H1 (cell line): ENCODE measurements at regions not wholly inside any gene's neighbourhood (a gene's known extent, or its start where the extent isn't known, plus 50 kb on each side); places are given as distances from the start of the nearest gene placed in this dataset.

Experiments
- CTCF ChIA-PET: fragments of 300-600 bp; sonication (Branson Sonifier 250); formaldehyde crosslinking; loops from one replicate; lab custom pipeline; 2021; ENCODE audit not compliant: partially characterized antibody; lab: Charles Lee
- POLR2A ChIA-PET: fragments of 300-600 bp; sonication (Branson Sonifier 250); formaldehyde crosslinking; loops from one replicate; lab custom pipeline; 2021; ENCODE audit warnings: inconsistent platforms; ENCODE audit not compliant: partially characterized antibody; lab: Charles Lee
- DNase-seq, 2 experiments: peaks; one replicate each; pipeline versions ENCODE4 v3.0.0 to v3.0.0-alpha.2; 2010 to 2022; ENCODE audit warnings: low spot score in 2 of 2, low read depth in 1 of 2, mixed read lengths in 1 of 2
- FAIRE-seq: peaks from 2 replicates; lab custom pipeline; 2011; peaks lifted over from hg19 to GRCh38; lab: Jason Lieb, UNC
- H2AFZ ChIP-seq: 2 replicates; pipeline ENCODE4 v1.8.1; 2012; ENCODE audit warnings: low read length, inconsistent platforms
- H2AK5ac ChIP-seq: 2 replicates; pipeline ENCODE4 v1.6.1; 2013; ENCODE audit warnings: low read depth, low read length
- H2BK120ac ChIP-seq: replicated peaks from 2 replicates; pipeline ENCODE3; 2013; ENCODE audit warnings: low read depth, low read length, inconsistent platforms
- H2BK12ac ChIP-seq: 2 replicates; pipeline ENCODE4 v1.6.1; 2013; ENCODE audit warnings: low read depth, low read length
- H2BK15ac ChIP-seq: 2 replicates; pipeline ENCODE4 v1.6.1; 2013; ENCODE audit warnings: low read length
- H2BK20ac ChIP-seq: 2 replicates; pipeline ENCODE4 v1.6.1; 2013; ENCODE audit warnings: low read length
- H2BK5ac ChIP-seq: 2 replicates; pipeline ENCODE4 v1.6.1; 2013; ENCODE audit warnings: low read depth, low read length
- H3K14ac ChIP-seq: 2 replicates; pipeline ENCODE4 v1.6.1; 2013; ENCODE audit warnings: inconsistent platforms; ENCODE audit not compliant: insufficient read length
- H3K18ac ChIP-seq: 2 replicates; pipeline ENCODE4 v1.6.1; 2013; ENCODE audit warnings: low read length; ENCODE audit errors: extremely low read depth
- H3K23ac ChIP-seq: 2 replicates; pipeline ENCODE4 v1.6.1; 2013; ENCODE audit warnings: inconsistent platforms; ENCODE audit not compliant: insufficient read length
- H3K23me2 ChIP-seq: 2 replicates; pipeline ENCODE4 v1.6.1; 2013; ENCODE audit warnings: low read depth, low read length
- H3K27ac ChIP-seq: 2 replicates; pipeline ENCODE4 v1.6.1; 2011; ENCODE audit warnings: low read depth, low read length, inconsistent platforms
- H3K27me3 ChIP-seq, 4 experiments: replicated peaks in 1 of 4; 1 replicate in 1 of 4; 2 replicates in 3 of 4; pipeline versions ENCODE4 v1.6.1 to v1.8.1; 2011 to 2013; ENCODE audit warnings: low read length in 3 of 4, mild to moderate bottlenecking in 3 of 4, inconsistent platforms in 2 of 4, mixed read lengths in 2 of 4, moderate library complexity in 1 of 4; ENCODE audit not compliant: control insufficient read depth in 3 of 4, insufficient read depth in 3 of 4; ENCODE audit errors: extremely low read depth in 1 of 4
- H3K36me3 ChIP-seq, 4 experiments: 2 replicates each; pipeline versions ENCODE4 v1.6.1 to v1.8.1; 2011 to 2013; ENCODE audit warnings: mild to moderate bottlenecking in 4 of 4, low read length in 3 of 4, moderate library complexity in 2 of 4, control low read depth in 1 of 4, inconsistent platforms in 1 of 4; ENCODE audit not compliant: insufficient read depth in 4 of 4, control insufficient read depth in 2 of 4
- H3K4ac ChIP-seq: replicated peaks from 2 replicates; pipeline ENCODE3; 2013; ENCODE audit warnings: low read length, low read depth, mixed read lengths, inconsistent platforms; ENCODE audit not compliant: insufficient read length
- H3K4me1 ChIP-seq, 4 experiments: replicated peaks in 1 of 4; 1 replicate in 1 of 4; 2 replicates in 3 of 4; pipeline versions ENCODE4 v1.6.1 to v1.8.1; 2011 to 2013; ENCODE audit warnings: low read length in 3 of 4, inconsistent platforms in 2 of 4, mixed read lengths in 1 of 4; ENCODE audit not compliant: insufficient read depth in 4 of 4, control insufficient read depth in 3 of 4
- H3K4me2 ChIP-seq, 2 experiments: 2 replicates each; pipeline versions ENCODE4 v1.6.1 to v1.8.1; 2011 to 2013; ENCODE audit warnings: low read depth in 2 of 2, low read length in 2 of 2, control low read depth in 1 of 2, inconsistent platforms in 1 of 2, mild to moderate bottlenecking in 1 of 2; ENCODE audit not compliant: insufficient read depth in 1 of 2
- H3K4me3 ChIP-seq, 4 experiments: fragments of 200-600, 300-600 bp in 1 of 4; sonication (generic), shearing (Covaris generic), sonication (Bioruptor Twin) in 1 of 4; 2 replicates each; pipeline versions ENCODE4 v1.5.1 to v1.8.1; 2011 to 2016; ENCODE audit warnings: low read length in 4 of 4, low read depth in 3 of 4, control low read depth in 2 of 4, inconsistent platforms in 2 of 4, mild to moderate bottlenecking in 2 of 4, mixed read lengths in 1 of 4, moderate library complexity in 1 of 4; ENCODE audit not compliant: insufficient read depth in 2 of 4; ENCODE audit errors: extremely low read depth in 1 of 4
- H3K56ac ChIP-seq: replicated peaks from 2 replicates; pipeline ENCODE3; 2013; ENCODE audit warnings: low read depth, mild to moderate bottlenecking, mixed read lengths, low read length, inconsistent platforms; ENCODE audit not compliant: insufficient read length
- H3K79me1 ChIP-seq: 2 replicates; pipeline ENCODE4 v1.6.1; 2013; ENCODE audit warnings: low read depth, low read length, control low read depth
- H3K79me2 ChIP-seq, 2 experiments: 2 replicates each; pipeline versions ENCODE4 v1.6.1 to v1.8.1; 2012 to 2013; ENCODE audit warnings: low read length in 2 of 2, mild to moderate bottlenecking in 2 of 2, inconsistent platforms in 1 of 2; ENCODE audit not compliant: insufficient read depth in 2 of 2, control insufficient read depth in 1 of 2
- H3K9ac ChIP-seq, 4 experiments: replicated peaks in 1 of 4; 1 replicate in 1 of 4; 2 replicates in 3 of 4; pipeline versions ENCODE4 v1.6.1 to v1.8.1; 2011 to 2013; ENCODE audit warnings: low read depth in 3 of 4, low read length in 3 of 4, control low read depth in 2 of 4, mild to moderate bottlenecking in 2 of 4, moderate library complexity in 2 of 4, inconsistent platforms in 1 of 4; ENCODE audit errors: extremely low read depth in 1 of 4
- H3K9me3 ChIP-seq, 2 experiments: 2 replicates each; pipeline versions ENCODE4 v1.6.1 to v1.8.1; 2012 to 2013; ENCODE audit warnings: mild to moderate bottlenecking in 2 of 2, moderate library complexity in 2 of 2, control low read depth in 1 of 2, inconsistent platforms in 1 of 2, low read depth in 1 of 2, low read length in 1 of 2, mixed read lengths in 1 of 2; ENCODE audit not compliant: insufficient read depth in 2 of 2
- H4K20me1 ChIP-seq, 2 experiments: replicated peaks in 1 of 2; 2 replicates each; pipeline versions ENCODE3 to v1.8.1; 2011 to 2013; ENCODE audit warnings: inconsistent platforms in 2 of 2, low read length in 2 of 2, mild to moderate bottlenecking in 1 of 2; ENCODE audit not compliant: insufficient read depth in 2 of 2, control insufficient read depth in 1 of 2
- H4K5ac ChIP-seq: 2 replicates; pipeline ENCODE4 v1.6.1; 2013; ENCODE audit warnings: low read length, low read depth, mixed read lengths, inconsistent platforms; ENCODE audit not compliant: insufficient read length
- H4K8ac ChIP-seq: 2 replicates; pipeline ENCODE4 v1.8.0; 2013; ENCODE audit warnings: mild to moderate bottlenecking, moderate library complexity, low read length, inconsistent platforms; ENCODE audit not compliant: insufficient read depth; ENCODE audit errors: extremely low read depth
- H4K91ac ChIP-seq: replicated peaks from 2 replicates; pipeline ENCODE3; 2013; ENCODE audit warnings: low read length, mixed read lengths, inconsistent platforms; ENCODE audit not compliant: insufficient read length
- BRCA1 ChIP-seq: IDR thresholded peaks from 2 replicates; pipeline ENCODE4 v1.6.1; 2012; ENCODE audit warnings: low read depth, low read length, improper control_type of control experiment
- CEBPB ChIP-seq: IDR thresholded peaks from 2 replicates; pipeline ENCODE4 v1.6.1; 2012; ENCODE audit warnings: low read depth, low read length
- CREB1 ChIP-seq: IDR thresholded peaks from 2 replicates; pipeline ENCODE4 v1.6.1; 2012; ENCODE audit warnings: inconsistent platforms
- CTBP2 ChIP-seq: IDR thresholded peaks from 2 replicates; pipeline ENCODE4 v1.7.0; 2011; ENCODE audit warnings: borderline replicate concordance, mild to moderate bottlenecking, moderate library complexity, mixed read lengths, low read length; ENCODE audit not compliant: insufficient read depth, insufficient read length
- NANOG ChIP-seq: IDR thresholded peaks from 2 replicates; pipeline ENCODE4 v1.6.1; 2011; ENCODE audit warnings: low read length, low read depth, mild to moderate bottlenecking, inconsistent platforms; ENCODE audit not compliant: insufficient read depth, poor library complexity, severe bottlenecking
- POU5F1 ChIP-seq: IDR thresholded peaks from 2 replicates; pipeline ENCODE4 v1.6.1; 2011; ENCODE audit warnings: low read depth, mild to moderate bottlenecking, low read length, moderate library complexity
- SIN3A ChIP-seq, 2 experiments: IDR thresholded peaks in 1 of 2; conservative IDR thresholded peaks in 1 of 2; 2 replicates each; pipeline ENCODE4 v1.6.1; 2011 to 2012; ENCODE audit warnings: low read length in 2 of 2, improper control_type of control experiment in 1 of 2, low read depth in 1 of 2, mild to moderate bottlenecking in 1 of 2
- WGBS, 2 experiments: shearing (Covaris generic) in 1 of 2; methylation state at CpG; one replicate each; pipeline versions ENCODE4 v1.1.6 to v1.1.7; 2013 to 2015; ENCODE audit warnings: low lambda C conversion rate in 2 of 2, mixed read lengths in 2 of 2, inconsistent platforms in 1 of 2, low coverage in 1 of 2, missing lambda C conversion rate in 1 of 2; ENCODE audit not compliant: insufficient replicate concordance in 2 of 2, insufficient coverage in 1 of 2, insufficient read length in 1 of 2; ENCODE audit errors: extremely low coverage in 1 of 2, missing lambda C conversion rate in 1 of 2; 5-methylcytosine and 5-hydroxymethylcytosine counted together

DNA sequence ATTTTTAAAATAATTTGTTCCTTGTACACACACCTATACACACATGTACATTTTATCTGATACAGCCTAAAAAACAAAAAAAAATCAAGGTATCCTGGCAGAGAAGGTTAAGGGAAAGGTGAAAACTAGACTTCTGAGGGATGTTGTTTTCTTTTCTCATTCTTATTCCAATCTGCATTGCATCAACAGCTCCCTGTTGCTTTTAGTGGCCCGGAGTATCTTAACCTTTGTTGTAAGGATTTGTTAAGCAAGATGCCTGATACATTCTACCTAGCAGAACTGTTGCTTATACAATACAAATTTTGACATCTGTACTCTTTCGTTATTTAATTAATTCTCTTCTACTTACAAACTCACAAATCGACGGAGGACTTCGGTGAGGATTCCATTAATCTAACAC, 167.4 kb downstream of the GNAI1 start:
- Histone ChIP-seq H2AK5ac (no peak overlapping the region), H2BK20ac (no peak overlapping the region), H3K9ac (no peak overlapping the region), H4K91ac (no peak overlapping the region), H3K23me2 (no peaks in the 10 kb centered on the region), H2BK12ac (no peak overlapping the region), H4K20me1 (no peaks in the 10 kb centered on the region), H3K27me3 (peaks cover 15 to 31% (median 22%) of the 10 kb centered on the region in 4 experiments; a peak in 6 of 7 replicates), H3K14ac (no peak overlapping the region), H3K4me3 (no peak overlapping the region), H2AFZ (no peak overlapping the region), H2BK120ac (no peak overlapping the region), H2BK5ac (no peak overlapping the region), H3K27ac (no peak overlapping the region), H4K5ac (no peak overlapping the region), H2BK15ac (no peak overlapping the region), H3K4ac (no peak overlapping the region), H3K4me1 (no peaks in the 10 kb centered on the region), H4K8ac (no peak overlapping the region), H3K36me3 (no peaks in the 10 kb centered on the region), H3K79me1 (no peaks in the 10 kb centered on the region), H3K4me2 (no peak overlapping the region), H3K56ac (no peak overlapping the region), H3K23ac (no peak overlapping the region), H3K18ac (no peak overlapping the region), H3K79me2 (no peaks in the 10 kb centered on the region), H3K9me3 (no peaks in the 10 kb centered on the region)
- DNase-seq (no peak), FAIRE-seq (no peak)
- POLR2A ChIA-PET = interaction anchor here (1.5 kb wide), 1 partner anchor 167 kb away, joined by 4 read pairs; the partner anchor contains the start of gene GNAI1
- WGBS, 2 experiments = 64% methylated on average over 5 of the region's 5 CpGs; no CpG with 5 or more reads in 1 of the 2 experiments
- CTCF ChIA-PET = interaction anchor here (1.1 to 1.4 kb wide), 3 partner anchors 14 to 206 kb away, joined by 3 to 6 read pairs (median 4); no protein-coding TSS in a partner anchor
- TF ChIP-seq CEBPB (peak; percentile 92), BRCA1 (no peak), CREB1 (no peak), NANOG (peak; percentile 12), CTBP2 (no peak), SIN3A (conservative IDR thresholded peaks at IDR 0.05 in 1 of 2, IDR thresholded peaks at IDR 0.05 in 1 of 2; ENCODE audit: low read depth in 1 of 2, low read length in 2 of 2) (no peak), POU5F1 (0 out of 2 replicates have a peak, but pooled peaks have one; percentile 25)
